Tibial nerve (tissue), 4 donors: ENCODE measurements at regions not wholly inside any gene's neighbourhood (a gene's known extent, or its start where the extent isn't known, plus 50 kb on each side); places are given as distances from the start of the nearest gene placed in this dataset.

Experiments
- DNase-seq, 2 donors: peaks; one replicate each; pipeline ENCODE4 v3.0.0-alpha.2; 2019; ENCODE audit warnings: low spot score in 2 of 2
- H3K27ac ChIP-seq, 4 donors: fragments of 200-600 bp; sonication (generic) in 3 of 4; one replicate each; pipeline ENCODE4 v1.5.1; 2017 to 2019; ENCODE audit warnings: mild to moderate bottlenecking in 1 of 4
- H3K27me3 ChIP-seq, 2 donors: fragments of 200-600 bp; sonication (generic) in 1 of 2; one replicate each; pipeline versions ENCODE4 v1.5.1 to v1.6.0; 2017 to 2019
- H3K36me3 ChIP-seq, 3 donors: fragments of 200-600 bp; sonication (generic); one replicate each; pipeline ENCODE4 v1.5.1; 2018 to 2019
- H3K4me1 ChIP-seq, 4 donors: fragments of 200-600 bp; sonication (generic) in 3 of 4; one replicate each; pipeline ENCODE4 v1.5.1; 2017 to 2019
- H3K4me3 ChIP-seq, 4 donors: fragments of 200-600 bp; sonication (generic) in 3 of 4; one replicate each; pipeline ENCODE4 v1.5.1; 2017 to 2019; ENCODE audit warnings: mild to moderate bottlenecking in 1 of 4, moderate library complexity in 1 of 4
- H3K9me3 ChIP-seq, 4 donors: fragments of 200-600 bp; sonication (generic) in 3 of 4; one replicate each; pipeline ENCODE4 v1.5.1; 2017 to 2019
- CTCF ChIP-seq, 5 experiments: fragments of 200-600 bp in 3 of 5; fragments of 450-650 bp in 2 of 5; sonication (generic) in 3 of 5; IDR thresholded peaks; one replicate each; pipeline ENCODE4 v1.5.1; 2016 to 2019; ENCODE audit warnings: antibody characterized with exemption in 5 of 5, mild to moderate bottlenecking in 3 of 5, moderate library complexity in 2 of 5
- EP300 ChIP-seq, 2 donors: sonication (generic); formaldehyde crosslinking; IDR thresholded peaks; one replicate each; pipeline ENCODE4 v1.6.1; 2017; ENCODE audit warnings: antibody characterized with exemption in 2 of 2, mild to moderate bottlenecking in 1 of 2
- POLR2A ChIP-seq, 2 donors: fragments of 450-650 bp; IDR thresholded peaks; one replicate each; pipeline ENCODE4 v1.6.1; 2017; ENCODE audit warnings: antibody characterized with exemption in 2 of 2, mild to moderate bottlenecking in 2 of 2, moderate library complexity in 2 of 2
- WGBS, 2 donors: methylation state at CpG; one replicate each; pipeline ENCODE4 v1.1.5; 2018; 5-methylcytosine and 5-hydroxymethylcytosine counted together

- no peaks in the 10 kb centered on the region for H3K27me3 ChIP-seq
- H3K27ac ChIP-seq: no peak overlapping the region
Observed at GRCh38 chr4:137608085-137608484, 75.8 kb upstream of the PCDH18 start.

GRCh38 chr4:137602436-137602835 is 70.1 kb upstream of the PCDH18 start:
- Histone ChIP-seq H3K9me3 (no peaks in the 10 kb centered on the region), H3K27me3 (no peaks in the 10 kb centered on the region), H3K4me1 (peaks cover 0 to 7% (median 0%) of the 10 kb centered on the region in 4 donors), H3K4me3 (no peak overlapping the region), H3K36me3 (no peaks in the 10 kb centered on the region), H3K27ac (no peak overlapping the region)
- 70 to 79% methylated on average over 2 of the region's 2 CpGs for WGBS, 2 donors
- TF ChIP-seq EP300 (IDR thresholded peaks at IDR 0.05) (no peak), CTCF (IDR thresholded peaks at IDR 0.05) (no peak), POLR2A (IDR thresholded peaks at IDR 0.05) (no peak)
- DNase-seq: no peak

More at GRCh38 chr4:137608085-137608484, 75.8 kb upstream of the PCDH18 start:
- no peak for TF ChIP-seq CTCF (IDR thresholded peaks at IDR 0.05)
- peak in 1 of 2 donors; percentile 51 for TF ChIP-seq EP300 (IDR thresholded peaks at IDR 0.05)
- TF ChIP-seq POLR2A (IDR thresholded peaks at IDR 0.05): no peak
- WGBS, 2 donors: 79 to 86% methylated on average over 1 of the region's 1 CpG
- no peaks in the 10 kb centered on the region for H3K9me3 ChIP-seq
- H3K36me3 ChIP-seq: no peaks in the 10 kb centered on the region
- peak in 1 of 2 donors; percentile 37 for DNase-seq
- no peak overlapping the region for H3K4me3 ChIP-seq
- peaks cover 0 to 12% (median 0%) of the 10 kb centered on the region in 4 donors for H3K4me1 ChIP-seq

- peaks cover 0 to 7% (median 0%) of the 10 kb centered on the region in 4 donors for H3K4me1 ChIP-seq
- no peaks in the 10 kb centered on the region for H3K27me3 ChIP-seq
- no peak overlapping the region for H3K27ac ChIP-seq
- no peaks in the 10 kb centered on the region for H3K9me3 ChIP-seq
- TF ChIP-seq POLR2A (IDR thresholded peaks at IDR 0.05): no peak
- no peak for TF ChIP-seq CTCF (IDR thresholded peaks at IDR 0.05)
- TF ChIP-seq EP300 (IDR thresholded peaks at IDR 0.05): no peak
- no peak overlapping the region for H3K4me3 ChIP-seq
- 62 to 83% methylated on average over 1 of the region's 1 CpG for WGBS, 2 donors
- no peaks in the 10 kb centered on the region for H3K36me3 ChIP-seq
- DNase-seq: no peak
Observed at GRCh38 chr4:137601934-137602333, 69.6 kb upstream of the PCDH18 start.

GRCh38 chr4:137599734-137600133 is 67.4 kb upstream of the PCDH18 start:
- no peak overlapping the region for H3K27ac ChIP-seq
- WGBS, 2 donors: 61 to 68% methylated on average over 1 of the region's 1 CpG
- H3K27me3 ChIP-seq: no peaks in the 10 kb centered on the region
- H3K9me3 ChIP-seq: peaks cover 0 to 6% (median 0%) of the 10 kb centered on the region in 4 donors
- DNase-seq: no peak
- no peak overlapping the region for H3K4me3 ChIP-seq
- H3K4me1 ChIP-seq: peaks cover 0 to 7% (median 0%) of the 10 kb centered on the region in 4 donors
- no peaks in the 10 kb centered on the region for H3K36me3 ChIP-seq
- TF ChIP-seq CTCF (IDR thresholded peaks at IDR 0.05): no peak
- TF ChIP-seq POLR2A (IDR thresholded peaks at IDR 0.05): no peak
- no peak for TF ChIP-seq EP300 (IDR thresholded peaks at IDR 0.05)

- Histone ChIP-seq H3K27me3 (no peaks in the 10 kb centered on the region), H3K9me3 (peaks cover 0 to 6% (median 0%) of the 10 kb centered on the region in 4 donors), H3K4me3 (no peak overlapping the region), H3K4me1 (peaks cover 0 to 7% (median 0%) of the 10 kb centered on the region in 4 donors), H3K27ac (no peak overlapping the region), H3K36me3 (no peaks in the 10 kb centered on the region)
- DNase-seq: no peak
- no peak for TF ChIP-seq POLR2A (IDR thresholded peaks at IDR 0.05)
- TF ChIP-seq EP300 (IDR thresholded peaks at IDR 0.05): no peak
- no peak for TF ChIP-seq CTCF (IDR thresholded peaks at IDR 0.05)
- 19 to 29% methylated on average over 3 of the region's 3 CpGs for WGBS, 2 donors
Observed at GRCh38 chr4:137597752-137598430, 65.6 kb upstream of the PCDH18 start.
